Neural progenitor cell (in vitro differentiated cells): ENCODE measurements at regions not wholly inside any gene's neighbourhood (a gene's known extent, or its start where the extent isn't known, plus 50 kb on each side); places are given as distances from the start of the nearest gene placed in this dataset.

Experiments used
- DNase-seq: peaks from one replicate; pipeline ENCODE4 v3.0.0-alpha.2; 2016; ENCODE audit warnings: low spot score
- H2AFZ ChIP-seq: fragments of 200-600 bp; sonication (generic); replicated peaks from 2 replicates; pipeline ENCODE4 v1.6.1; 2016; ENCODE audit warnings: antibody characterized with exemption
- H3F3A ChIP-seq: fragments of 200-600 bp; sonication (generic); 2 replicates; pipeline ENCODE4 v1.6.1; 2016; ENCODE audit warnings: antibody characterized with exemption, low read depth
- H3K27ac ChIP-seq: fragments of 200-600 bp; sonication (generic); 2 replicates; pipeline ENCODE4 v1.5.1; 2016; ENCODE audit warnings: mild to moderate bottlenecking
- H3K27me3 ChIP-seq: fragments of 200-600 bp; sonication (generic); 2 replicates; pipeline ENCODE4 v1.6.1; 2016; ENCODE audit warnings: mild to moderate bottlenecking, moderate library complexity
- H3K36me3 ChIP-seq: fragments of 200-600 bp; sonication (generic); 2 replicates; pipeline ENCODE4 v1.5.1; 2016
- H3K4me1 ChIP-seq: fragments of 200-600 bp; sonication (generic); 2 replicates; pipeline ENCODE4 v1.6.1; 2016; ENCODE audit warnings: mixed run types
- H3K4me2 ChIP-seq: fragments of 200-600 bp; sonication (generic); 2 replicates; pipeline ENCODE4 v1.6.1; 2016
- H3K4me3 ChIP-seq: fragments of 200-600 bp; sonication (generic); 2 replicates; pipeline ENCODE4 v1.5.1; 2016
- H3K79me2 ChIP-seq: fragments of 200-600 bp; sonication (generic); 2 replicates; pipeline ENCODE4 v1.6.1; 2016; ENCODE audit warnings: low read depth
- H3K9ac ChIP-seq: fragments of 200-600 bp; sonication (generic); 2 replicates; pipeline ENCODE4 v1.6.1; 2016
- H3K9me3 ChIP-seq: fragments of 200-600 bp; sonication (generic); 2 replicates; pipeline ENCODE4 v1.5.1; 2016; ENCODE audit warnings: low read depth
- H4K20me1 ChIP-seq: fragments of 200-600 bp; sonication (generic); 2 replicates; pipeline ENCODE4 v1.6.1; 2016; ENCODE audit warnings: low read depth
- H3K27ac Mint-ChIP-seq: 3 replicates; pipeline ENCODE4 v1.8.0; 2021; ENCODE audit warnings: mixed read lengths
- H3K27me3 Mint-ChIP-seq: 2 replicates; pipeline ENCODE4 v1.8.0; 2022; ENCODE audit warnings: low read depth, mild to moderate bottlenecking, inconsistent platforms, moderate library complexity, mixed read lengths; ENCODE audit not compliant: insufficient read depth
- H3K36me3 Mint-ChIP-seq: 3 replicates; pipeline ENCODE4 v1.8.0; 2021; ENCODE audit warnings: mixed read lengths
- H3K4me1 Mint-ChIP-seq: 3 replicates; pipeline ENCODE4 v1.8.0; 2021; ENCODE audit warnings: mixed read lengths
- H3K4me3 Mint-ChIP-seq: 3 replicates; pipeline ENCODE4 v1.8.0; 2021; ENCODE audit warnings: mild to moderate bottlenecking, moderate library complexity, mixed read lengths
- H3K9me3 Mint-ChIP-seq: 3 replicates; pipeline ENCODE4 v1.8.0; 2020; ENCODE audit warnings: mixed read lengths
- CTCF ChIP-seq: fragments of 200-600 bp; sonication (generic); IDR thresholded peaks from 2 replicates; pipeline ENCODE4 v1.5.1; 2017; ENCODE audit warnings: antibody characterized with exemption, mild to moderate bottlenecking
- EZH2 ChIP-seq: fragments of 200-600 bp; sonication (generic); IDR thresholded peaks from 2 replicates; pipeline ENCODE4 v1.6.1; 2017; ENCODE audit warnings: antibody characterized with exemption, mild to moderate bottlenecking, moderate library complexity
- EZH2phosphoT487 ChIP-seq: fragments of 200-600 bp; sonication (generic); IDR thresholded peaks from 2 replicates; pipeline ENCODE4 v1.6.1; 2017; ENCODE audit warnings: antibody characterized with exemption

DNA sequence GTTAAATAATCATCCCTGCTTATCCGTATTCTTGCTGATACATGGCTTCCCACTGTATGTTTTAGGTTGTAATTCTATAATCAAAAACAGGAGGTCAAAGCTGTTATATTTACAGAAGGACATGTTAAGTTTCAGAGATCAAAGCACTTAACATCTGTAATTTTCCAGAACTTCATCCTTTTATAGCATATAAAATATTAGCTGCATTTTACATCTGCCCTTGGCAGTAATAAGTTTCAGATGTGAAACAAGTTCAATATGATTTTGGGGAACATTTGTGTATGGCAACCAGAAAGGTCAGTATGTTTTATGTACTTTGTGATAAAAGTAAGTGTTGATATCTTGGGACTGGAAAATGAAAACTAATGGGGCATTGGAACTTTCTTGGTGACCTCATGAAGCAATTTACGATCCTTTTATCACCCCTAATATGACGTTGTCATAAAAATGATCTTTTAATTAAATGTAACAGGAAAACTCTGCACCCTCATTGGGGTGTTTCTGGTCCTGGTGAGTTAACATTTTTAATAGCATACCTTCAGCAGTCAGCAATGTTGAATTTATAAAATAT, 449.6 kb downstream of the GPATCH2 start:
- no peaks in the 10 kb centered on the region for H3K27me3 ChIP-seq
- Mint-ChIP-seq H3K4me3 (no peak overlapping the region), H3K27ac (no peak overlapping the region), H3K36me3 (no peaks in the 10 kb centered on the region), H3K9me3 (no peaks in the 10 kb centered on the region), H3K4me1 (no peaks in the 10 kb centered on the region), H3K27me3 (peaks cover 2% of the 10 kb centered on the region)
- DNase-seq: no peak
- H3K9ac ChIP-seq: no peak overlapping the region
- no peak overlapping the region for H3K4me2 ChIP-seq
- H3K9me3 ChIP-seq: no peaks in the 10 kb centered on the region
- H4K20me1 ChIP-seq: no peaks in the 10 kb centered on the region
- no peak overlapping the region for H2AFZ ChIP-seq
- TF ChIP-seq EZH2phosphoT487 (no peak), EZH2 (no peak), CTCF (no peak)
- H3K4me3 ChIP-seq: no peak overlapping the region
- H3F3A ChIP-seq: no peaks in the 10 kb centered on the region
- H3K36me3 ChIP-seq: no peaks in the 10 kb centered on the region
- no peaks in the 10 kb centered on the region for H3K4me1 ChIP-seq
- H3K27ac ChIP-seq: no peak overlapping the region
- H3K79me2 ChIP-seq: no peaks in the 10 kb centered on the region

- H3K27ac Mint-ChIP-seq: no peak overlapping the region
- TF ChIP-seq CTCF (no peak), EZH2 (no peak), EZH2phosphoT487 (no peak)
Observed at GRCh38 chr1:217180443-217180842, 450.4 kb downstream of the GPATCH2 start.

GRCh38 chr1:217164403-217164802, 441.2 kb upstream of the ESRRG start:
- Mint-ChIP-seq H3K27me3 (no peaks in the 10 kb centered on the region), H3K27ac (no peak overlapping the region), H3K9me3 (no peaks in the 10 kb centered on the region), H3K4me3 (no peak overlapping the region), H3K4me1 (no peaks in the 10 kb centered on the region), H3K36me3 (no peaks in the 10 kb centered on the region)
- no peaks in the 10 kb centered on the region for H3K79me2 ChIP-seq
- H3K4me1 ChIP-seq: no peaks in the 10 kb centered on the region
- no peak overlapping the region for H2AFZ ChIP-seq
- H3K27ac ChIP-seq: no peak overlapping the region
- no peak overlapping the region for H3K4me2 ChIP-seq
- no peaks in the 10 kb centered on the region for H3K36me3 ChIP-seq
- no peaks in the 10 kb centered on the region for H4K20me1 ChIP-seq
- H3F3A ChIP-seq: no peaks in the 10 kb centered on the region
- H3K27me3 ChIP-seq: no peaks in the 10 kb centered on the region
- no peak overlapping the region for H3K9ac ChIP-seq
- no peak for DNase-seq
- H3K4me3 ChIP-seq: no peak overlapping the region
- no peaks in the 10 kb centered on the region for H3K9me3 ChIP-seq
- TF ChIP-seq EZH2 (no peak), EZH2phosphoT487 (no peak), CTCF (no peak)

More at GRCh38 chr1:217180443-217180842, 450.4 kb downstream of the GPATCH2 start:
- Mint-ChIP-seq H3K4me1 (no peaks in the 10 kb centered on the region), H3K27me3 (peaks cover 2% of the 10 kb centered on the region), H3K36me3 (no peaks in the 10 kb centered on the region), H3K4me3 (no peak overlapping the region), H3K9me3 (no peaks in the 10 kb centered on the region)
- Histone ChIP-seq H3K4me1 (no peaks in the 10 kb centered on the region), H3K27me3 (no peaks in the 10 kb centered on the region), H3K9ac (no peak overlapping the region), H3K9me3 (no peaks in the 10 kb centered on the region), H2AFZ (no peak overlapping the region), H3K27ac (no peak overlapping the region), H4K20me1 (no peaks in the 10 kb centered on the region), H3F3A (no peaks in the 10 kb centered on the region), H3K79me2 (no peaks in the 10 kb centered on the region), H3K4me2 (no peak overlapping the region), H3K4me3 (no peak overlapping the region), H3K36me3 (no peaks in the 10 kb centered on the region)
- DNase-seq: no peak
